GM12878 (cell line): ENCODE measurements at regions not wholly inside any gene's neighbourhood (a gene's known extent, or its start where the extent isn't known, plus 50 kb on each side); places are given as distances from the start of the nearest gene placed in this dataset.

Experiments used
- ATAC-seq: fragments of 200-7000 bp; cut with Tn5 transposase; 3 replicates; pipeline ENCODE4 v1.9.1; 2020; ENCODE audit warnings: mild to moderate bottlenecking, moderate library complexity
- BruUV-seq: library from RNA; stranded (reverse); fragments of 400-500 nt; replicated peaks from 2 replicates; lab custom pipeline; 2021; lab: Mats Ljungman, UMichigan
- CTCF ChIA-PET: fragments of 300-600 bp; sonication (Branson Sonifier 250); formaldehyde crosslinking; extraction: SDS; loops from one replicate; lab custom pipeline; 2021; ENCODE audit warnings: inconsistent platforms; lab: Yijun Ruan, JAX
- POLR2A ChIA-PET: fragments of 350-600 bp; formaldehyde crosslinking; extraction: SDS; loops from one replicate; lab custom pipeline; 2021; ENCODE audit warnings: inconsistent platforms; lab: Charles Lee
- RAD21 ChIA-PET: fragments of 300-600 bp; sonication (Branson Sonifier 250); formaldehyde crosslinking; loops from one replicate; lab custom pipeline; 2023; ENCODE audit warnings: antibody characterized with exemption; ENCODE audit not compliant: unreplicated experiment; lab: Charles Lee
- SMC1A ChIA-PET: fragments of 300-600 bp; sonication (Branson Sonifier 250); formaldehyde crosslinking; loops from one replicate; lab custom pipeline; 2023; ENCODE audit not compliant: unreplicated experiment, uncharacterized antibody; lab: Charles Lee
- DNase-seq: peaks from one replicate; pipeline ENCODE4 v3.0.0-alpha.2; 2011; ENCODE audit warnings: low read depth, low spot score
- FAIRE-seq: peaks from 3 replicates; lab custom pipeline; 2011; peaks lifted over from hg19 to GRCh38; lab: Jason Lieb, UNC
- H2AFZ ChIP-seq: 2 replicates; pipeline ENCODE4 v1.6.0; 2011; ENCODE audit warnings: low read depth, low read length, control low read depth; ENCODE audit not compliant: control insufficient read depth
- H3K27ac ChIP-seq: 2 replicates; pipeline ENCODE4 v1.5.1; 2011; ENCODE audit warnings: control low read depth; ENCODE audit not compliant: control insufficient read depth, insufficient read depth
- H3K27me3 ChIP-seq, 2 experiments: replicated peaks in 1 of 2; 2 replicates each; pipeline versions ENCODE4 v1.6.0 to v1.6.1; 2011; ENCODE audit warnings: low read length in 1 of 2; ENCODE audit not compliant: control insufficient read depth in 2 of 2, insufficient read depth in 2 of 2
- H3K36me3 ChIP-seq, 2 experiments: 2 replicates each; pipeline ENCODE4 v1.5.1; 2011; ENCODE audit warnings: low read length in 1 of 2; ENCODE audit not compliant: control insufficient read depth in 2 of 2, insufficient read depth in 2 of 2
- H3K4me1 ChIP-seq: 2 replicates; pipeline ENCODE4 v1.6.1; 2011; ENCODE audit warnings: mild to moderate bottlenecking, low read length, moderate library complexity, mixed read lengths; ENCODE audit not compliant: control insufficient read depth, insufficient read depth
- H3K4me2 ChIP-seq: 2 replicates; pipeline ENCODE4 v1.6.0; 2011; ENCODE audit warnings: control low read depth; ENCODE audit not compliant: control insufficient read depth, insufficient read depth
- H3K4me3 ChIP-seq: fragments of 200-600 bp; sonication (generic); 2 replicates; pipeline ENCODE4 v1.5.1; 2016
- H3K79me2 ChIP-seq: 2 replicates; pipeline ENCODE4 v1.6.0; 2011; ENCODE audit warnings: low read length; ENCODE audit not compliant: control insufficient read depth, insufficient read depth
- H3K9ac ChIP-seq: 2 replicates; pipeline ENCODE4 v1.8.0; 2011; ENCODE audit warnings: low read length, control low read depth, mixed read lengths; ENCODE audit not compliant: control insufficient read depth, insufficient read depth
- H3K9me3 ChIP-seq: replicated peaks from 3 replicates; pipeline ENCODE4 v1.5.1; 2011; ENCODE audit warnings: mild to moderate bottlenecking, low read length; ENCODE audit not compliant: control insufficient read depth, insufficient read depth
- H4K20me1 ChIP-seq: 2 replicates; pipeline ENCODE4 v1.6.0; 2011; ENCODE audit not compliant: control insufficient read depth, insufficient read depth
- E4F1 ChIP-seq: fragments of 450-650 bp; IDR thresholded peaks from 2 replicates; pipeline ENCODE4 v1.6.1; 2018; ENCODE audit warnings: borderline replicate concordance, mild to moderate bottlenecking; ENCODE audit not compliant: partially characterized antibody
- IRF5 ChIP-seq: fragments of 450-650 bp; IDR thresholded peaks from 2 replicates; pipeline ENCODE4 v1.6.1; 2017; ENCODE audit warnings: borderline replicate concordance
- NFIC ChIP-seq: IDR thresholded peaks from 2 replicates; pipeline ENCODE4 v1.6.1; 2012; ENCODE audit warnings: low read depth, mild to moderate bottlenecking, inconsistent platforms, low read length, moderate library complexity
- PML ChIP-seq: IDR thresholded peaks from 2 replicates; pipeline ENCODE4 v1.6.1; 2012; ENCODE audit warnings: low read length, inconsistent platforms
- SPI1 ChIP-seq: IDR thresholded peaks from 2 replicates; pipeline ENCODE4 v1.6.1; 2011; ENCODE audit warnings: low read depth, mild to moderate bottlenecking, low read length, moderate library complexity, borderline replicate concordance; ENCODE audit not compliant: insufficient read depth
- ZNF384 ChIP-seq: IDR thresholded peaks from 2 replicates; pipeline ENCODE4 v1.6.1; 2012; ENCODE audit warnings: low read depth, mild to moderate bottlenecking, low read length, improper control_type of control experiment, borderline replicate concordance
- WGBS: methylation state at CpG from one replicate; pipeline ENCODE4 v1.1.6; 2016; ENCODE audit warnings: low lambda C conversion rate; ENCODE audit not compliant: insufficient replicate concordance, insufficient coverage; ENCODE audit errors: missing lambda C conversion rate; 5-methylcytosine and 5-hydroxymethylcytosine counted together
- in situ Hi-C: fragments of 300-500 bp; cut with MboI; formaldehyde crosslinking; loops from 9 replicates; pipeline ENCODE4 v1.14.3; 2018; ENCODE audit warnings: mixed read lengths
- intact Hi-C: fragments of 100-400 bp; cut with micrococcal nuclease; formaldehyde crosslinking; loops from one replicate; pipeline ENCODE4 v1.14.2; 2022; ENCODE audit not compliant: unreplicated experiment
- TF ChIP-seq, protein P1 (sequence below): IDR thresholded peaks from 2 replicates; pipeline ENCODE4 v1.6.1; 2011; ENCODE audit warnings: borderline replicate concordance, low read depth, mild to moderate bottlenecking, moderate library complexity, mixed read lengths, low read length; ENCODE audit not compliant: insufficient read depth; ENCODE audit errors: extremely low read length

GRCh38 chr5:68415177-68416085, 199.9 kb downstream of the PIK3R1 start:
- no peak overlapping the region for H3K27ac ChIP-seq
- no peaks in the 10 kb centered on the region for H3K9me3 ChIP-seq
- 6% methylated on average over 4 of the region's 4 CpGs for WGBS
- CTCF ChIA-PET = interaction anchor here (0.6 to 1.7 kb wide), 7 partner anchors 10 to 128 kb away, joined by 3 to 8 read pairs (median 4); no protein-coding TSS in a partner anchor
- RAD21 ChIA-PET = interaction anchor here (0.7 to 1.5 kb wide), 5 partner anchors 9 to 129 kb away, joined by 3 to 6 read pairs (median 3); no protein-coding TSS in a partner anchor
- in situ Hi-C loops (no loop called here), intact Hi-C loops (no loop called here)
- H3K4me3 ChIP-seq = no peak overlapping the region
- no peaks in the 10 kb centered on the region for H4K20me1 ChIP-seq
- peaks cover 3% of the 10 kb centered on the region; the same call in 1 of the 2 replicates for H3K4me1 ChIP-seq
- TF ChIP-seq ZNF384 = no peak
- TF ChIP-seq E4F1 = no peak
- no peak for TF ChIP-seq IRF5
- TF ChIP-seq NFIC = no peak
- no peak for TF ChIP-seq PML
- TF ChIP-seq, protein P1, sequence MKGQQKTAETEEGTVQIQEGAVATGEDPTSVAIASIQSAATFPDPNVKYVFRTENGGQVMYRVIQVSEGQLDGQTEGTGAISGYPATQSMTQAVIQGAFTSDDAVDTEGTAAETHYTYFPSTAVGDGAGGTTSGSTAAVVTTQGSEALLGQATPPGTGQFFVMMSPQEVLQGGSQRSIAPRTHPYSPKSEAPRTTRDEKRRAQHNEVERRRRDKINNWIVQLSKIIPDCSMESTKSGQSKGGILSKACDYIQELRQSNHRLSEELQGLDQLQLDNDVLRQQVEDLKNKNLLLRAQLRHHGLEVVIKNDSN = no peak
- TF ChIP-seq SPI1 = peak; percentile 22; the same call in 1 of the 2 replicates
- POLR2A ChIA-PET = interaction anchor here (1.5 kb wide), 1 partner anchor 19 kb away, joined by 3 read pairs; no protein-coding TSS in a partner anchor
- no TSS peak for BruUV-seq
- no peak overlapping the region for H3K4me2 ChIP-seq
- no peak overlapping the region for H3K9ac ChIP-seq
- SMC1A ChIA-PET = interaction anchor here (0.9 to 2.1 kb wide), 15 partner anchors 9 to 135 kb away, joined by 3 to 7 read pairs (median 4); no protein-coding TSS in a partner anchor
- H2AFZ ChIP-seq = peak overlapping the region; percentile 44
- no peaks in the 10 kb centered on the region for H3K36me3 ChIP-seq
- ATAC-seq (no peak), DNase-seq (no peak), FAIRE-seq (no peak)
- no peaks in the 10 kb centered on the region for H3K79me2 ChIP-seq
- H3K27me3 ChIP-seq = no peaks in the 10 kb centered on the region
